HG03457 (cell line): ENCODE measurements at regions not wholly inside any gene's neighbourhood (a gene's known extent, or its start where the extent isn't known, plus 50 kb on each side); places are given as distances from the start of the nearest gene placed in this dataset.
A peak's percentile ranks its signal among the peaks of the same experiment; 100 is the strongest.

ENCODE experiments used
- ATAC-seq: cut with Tn5 transposase; IDR thresholded peaks from one replicate; pipeline ENCODE4 v1.9.1; 2021; ENCODE audit warnings: moderate number of reproducible peaks; ENCODE audit not compliant: unreplicated experiment

GRCh38 chr2:111219285-111219684 lies 98.6 kb downstream of the BCL2L11 start:
- peak; percentile 72 for ATAC-seq

- ATAC-seq = no peak
Measured at GRCh38 chr2:111219734-111220505, 99.2 kb downstream of the BCL2L11 start.

- ATAC-seq = no peak
Measured at GRCh38 chr2:111220962-111221361, 100.2 kb downstream of the BCL2L11 start.

GRCh38 chr2:111221701-111222100 lies 101.0 kb downstream of the BCL2L11 start:
- ATAC-seq = no peak

- ATAC-seq = no peak
Measured at GRCh38 chr2:111222204-111222866, 101.6 kb downstream of the BCL2L11 start.

GRCh38 chr2:111225856-111226255 lies 105.1 kb downstream of the BCL2L11 start:
- ATAC-seq = no peak

GRCh38 chr2:111226876-111227700 lies 106.4 kb downstream of the BCL2L11 start:
- no peak for ATAC-seq

- ATAC-seq = no peak
Measured at GRCh38 chr2:111227716-111228141, 107.0 kb downstream of the BCL2L11 start.

GRCh38 chr2:111231532-111232252 lies 111.0 kb downstream of the BCL2L11 start:
- ATAC-seq = no peak

GRCh38 chr2:111235192-111236015 lies 114.7 kb downstream of the BCL2L11 start:
- no peak for ATAC-seq

GRCh38 chr2:111236025-111236424 lies 115.3 kb downstream of the BCL2L11 start:
- no peak for ATAC-seq

GRCh38 chr2:111238296-111238695 lies 117.6 kb downstream of the BCL2L11 start:
- ATAC-seq = no peak

GRCh38 chr2:111239107-111239506 lies 118.4 kb downstream of the BCL2L11 start:
- ATAC-seq = peak; percentile 74

- ATAC-seq = no peak
Measured at GRCh38 chr2:111239581-111240249, 119.0 kb downstream of the BCL2L11 start.

- ATAC-seq = no peak
Measured at GRCh38 chr2:111243295-111243694, 122.6 kb downstream of the BCL2L11 start.

GRCh38 chr2:111244864-111245263 lies 124.2 kb downstream of the BCL2L11 start:
- no peak for ATAC-seq

GRCh38 chr2:111246620-111247061 lies 125.9 kb downstream of the BCL2L11 start:
- no peak for ATAC-seq

GRCh38 chr2:111247491-111247890 lies 126.8 kb downstream of the BCL2L11 start:
- no peak for ATAC-seq

GRCh38 chr2:111249806-111250205 lies 129.1 kb downstream of the BCL2L11 start:
- no peak for ATAC-seq
